HG03095 (cell line): ENCODE measurements at regions not wholly inside any gene's neighbourhood (a gene's known extent, or its start where the extent isn't known, plus 50 kb on each side); places are given as distances from the start of the nearest gene placed in this dataset.
"Not testable (repeated sequence)": the region's sequence is repeated elsewhere in the genome, so short reads cannot be mapped to it uniquely, and the experiment has no call there.

Experiments used
- ATAC-seq: cut with Tn5 transposase; IDR thresholded peaks from one replicate; pipeline ENCODE4 v1.9.1; 2021; ENCODE audit warnings: moderate library complexity; ENCODE audit not compliant: unreplicated experiment

DNA sequence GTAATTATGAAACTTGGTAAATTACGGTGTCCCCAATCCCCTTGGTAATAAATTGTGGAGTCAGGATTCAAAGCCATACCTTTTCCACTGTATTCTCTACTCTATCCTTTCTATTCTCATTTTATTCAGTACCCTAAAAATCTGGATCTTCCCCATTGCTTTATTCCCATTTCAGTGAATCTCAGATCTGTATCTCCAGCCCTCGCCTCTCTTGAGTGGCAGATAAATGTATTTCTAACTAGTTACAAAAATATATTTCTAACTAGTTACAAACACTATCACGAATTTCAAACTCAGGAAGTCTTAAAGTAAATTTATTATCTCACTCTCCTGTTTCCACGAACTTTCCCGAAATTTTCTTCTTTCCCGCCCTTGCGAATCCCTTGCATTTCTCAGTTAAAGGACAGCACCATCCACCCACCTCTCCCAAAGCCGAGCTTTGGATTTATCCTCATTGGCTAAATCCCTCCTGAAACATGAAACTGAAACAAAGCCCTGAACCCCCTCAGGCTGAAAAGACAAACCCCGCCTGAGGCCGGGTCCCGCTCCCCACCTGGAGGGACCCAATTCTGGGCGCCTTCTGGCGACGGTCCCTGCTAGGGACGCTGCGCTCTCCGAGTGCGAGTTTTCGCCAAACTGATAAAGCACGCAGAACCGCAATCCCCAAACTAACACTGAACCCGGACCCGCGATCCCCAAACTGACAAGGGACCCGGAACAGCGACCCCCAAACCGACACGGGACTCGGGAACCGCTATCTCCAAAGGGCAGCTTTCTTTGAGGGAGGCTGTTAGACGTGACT is 164.3 kb upstream of the PABPC3 start:
- no peak for ATAC-seq

DNA sequence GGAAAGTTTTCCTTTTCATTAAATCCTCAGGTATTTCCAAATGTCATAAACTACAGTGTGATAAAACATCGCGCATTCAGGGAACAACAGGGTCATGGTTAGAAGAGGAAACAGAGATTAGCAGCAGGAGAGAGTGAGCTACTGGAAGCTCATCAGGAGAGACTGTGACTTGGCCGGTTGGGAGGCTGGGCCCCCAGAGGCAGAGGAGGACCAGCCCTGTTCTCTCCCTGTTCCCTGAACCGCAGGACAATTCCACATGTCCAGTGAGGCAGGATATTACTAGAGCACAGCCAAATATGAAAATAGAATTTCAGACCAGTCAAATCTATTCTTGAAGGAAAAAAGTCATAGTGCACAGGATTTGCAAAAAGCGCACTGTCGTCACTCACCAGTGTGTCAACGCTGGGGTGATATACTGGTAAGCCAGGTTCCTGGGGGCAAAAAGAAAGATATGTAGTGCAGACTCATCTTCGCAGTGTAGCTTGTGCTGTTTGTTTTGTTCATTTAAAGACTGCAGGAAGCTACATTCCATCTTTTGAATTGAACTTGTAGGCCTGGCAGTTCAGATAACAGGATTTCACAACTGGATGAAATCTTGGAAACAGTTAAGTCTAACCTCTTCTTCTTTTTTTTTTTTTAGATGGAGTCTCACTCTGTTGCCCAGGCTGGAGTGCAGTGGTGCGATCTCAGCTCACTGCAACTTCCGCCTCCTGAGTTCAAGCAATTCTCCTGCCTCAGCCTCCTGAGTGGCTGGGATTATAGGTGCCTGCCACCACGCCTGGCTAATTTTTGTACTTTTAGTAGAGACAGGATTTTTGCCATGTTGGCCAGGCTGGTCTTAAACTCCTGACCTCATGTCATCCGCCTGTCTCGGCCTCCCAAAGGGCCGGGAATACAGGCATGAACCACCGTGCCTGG is 162.6 kb upstream of the PABPC3 start:
- ATAC-seq = not testable (repeated sequence)

DNA sequence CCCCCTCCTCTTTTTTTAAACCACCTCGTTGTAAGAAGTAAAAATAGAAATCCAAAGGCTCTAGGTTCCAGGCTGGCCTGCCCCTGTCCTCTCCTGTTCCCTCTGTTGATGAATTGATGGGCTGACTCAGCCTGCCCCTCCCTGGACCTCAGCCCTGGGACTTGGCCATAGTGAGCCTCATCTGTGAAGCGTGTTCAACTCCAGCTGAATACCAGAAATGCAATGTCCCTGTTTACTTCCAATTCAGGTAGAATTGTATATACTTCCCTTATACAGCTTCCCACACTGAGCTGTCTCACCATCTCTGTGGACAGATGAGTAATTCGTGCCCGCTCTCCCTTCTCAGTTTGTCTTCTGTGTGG is 161.9 kb upstream of the PABPC3 start:
- ATAC-seq = not testable (repeated sequence)

- ATAC-seq = no peak
Observed at GRCh38 chr13:24938966-24939365, 157.0 kb upstream of the PABPC3 start.

- not testable (repeated sequence) for ATAC-seq
Observed at GRCh38 chr13:24941023-24941713, 154.8 kb upstream of the PABPC3 start.

- ATAC-seq = no peak
Observed at GRCh38 chr13:24943136-24943535, 152.8 kb upstream of the PABPC3 start.

DNA sequence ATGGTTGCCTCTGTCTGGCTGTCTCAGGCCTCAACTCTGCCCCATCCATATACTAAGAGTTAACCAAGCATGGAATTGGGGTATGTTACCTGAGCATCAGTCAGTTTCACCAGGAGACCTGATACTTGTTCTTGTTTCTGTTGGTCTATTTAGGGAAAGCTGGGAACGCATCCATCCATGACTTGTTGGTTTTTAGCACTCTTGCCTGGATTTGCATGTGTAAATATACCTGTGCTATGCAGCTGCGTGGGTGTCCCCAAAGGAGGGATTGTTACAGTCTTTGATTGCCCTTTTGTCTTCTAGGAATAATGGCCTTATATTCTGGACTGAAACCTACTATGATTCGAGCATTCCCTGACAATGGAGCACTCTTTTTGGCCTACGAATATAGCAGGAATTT is 151.9 kb upstream of the PABPC3 start:
- ATAC-seq = not testable (repeated sequence)

- ATAC-seq = not testable (repeated sequence)
Observed at GRCh38 chr13:24948977-24949376, 147.0 kb upstream of the PABPC3 start.

GRCh38 chr13:24950611-24951010 is 145.3 kb upstream of the PABPC3 start:
- not testable (repeated sequence) for ATAC-seq

DNA sequence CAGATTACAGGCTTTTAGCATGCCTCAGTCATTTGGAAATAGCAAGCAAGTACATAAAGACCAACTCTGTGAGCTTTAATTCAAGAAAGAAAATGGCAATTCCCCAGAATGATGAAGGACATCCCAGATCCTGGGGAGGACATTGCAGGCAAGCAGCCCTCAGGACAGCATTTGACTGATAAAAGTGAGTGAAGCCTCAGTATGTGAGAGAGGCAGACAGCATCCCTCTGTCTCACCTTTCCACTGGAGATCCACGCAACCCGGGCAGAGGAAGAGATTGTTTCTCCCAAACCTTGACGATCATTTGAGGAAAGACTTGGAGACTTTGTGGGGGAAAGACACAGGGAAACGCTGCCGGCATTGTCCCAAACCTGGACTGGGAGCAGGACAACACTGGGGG is 128.0 kb upstream of the PABPC3 start:
- ATAC-seq = not testable (repeated sequence)

GRCh38 chr13:24968416-24968815 is 127.5 kb upstream of the PABPC3 start:
- ATAC-seq = not testable (repeated sequence)

GRCh38 chr13:24973102-24973501 is 122.8 kb upstream of the PABPC3 start:
- ATAC-seq = not testable (repeated sequence)

DNA sequence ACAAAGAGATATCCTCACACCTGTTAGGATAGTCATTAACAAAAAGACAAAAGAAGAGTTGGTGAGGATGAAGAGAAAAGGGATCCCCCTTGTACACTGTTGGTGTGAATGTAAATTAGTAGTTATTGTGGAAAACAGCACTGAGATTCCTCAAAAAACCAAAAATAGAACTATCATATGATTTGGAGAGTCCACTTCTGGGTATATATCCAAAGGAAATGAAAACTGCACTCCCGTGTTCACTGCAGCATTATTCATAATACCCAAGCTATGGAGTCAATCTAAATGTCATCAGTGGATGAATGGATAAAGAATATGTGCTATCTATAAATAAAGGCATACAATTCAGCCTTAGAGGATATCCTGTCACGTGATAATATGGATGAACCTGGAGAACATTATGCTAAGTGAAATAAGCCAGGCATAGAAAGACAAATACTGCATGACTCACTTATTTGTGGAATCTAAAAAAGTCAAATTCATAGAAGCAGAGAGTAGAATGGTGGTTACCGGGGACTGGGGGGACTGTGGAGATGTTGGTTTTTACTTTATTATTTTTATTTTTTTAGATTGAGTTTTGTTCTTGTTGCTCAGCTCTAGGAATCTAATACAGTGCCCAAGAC is 114.6 kb upstream of the PABPC3 start:
- not testable (repeated sequence) for ATAC-seq

GRCh38 chr13:24982333-24982999 is 113.5 kb upstream of the PABPC3 start:
- ATAC-seq = no peak

DNA sequence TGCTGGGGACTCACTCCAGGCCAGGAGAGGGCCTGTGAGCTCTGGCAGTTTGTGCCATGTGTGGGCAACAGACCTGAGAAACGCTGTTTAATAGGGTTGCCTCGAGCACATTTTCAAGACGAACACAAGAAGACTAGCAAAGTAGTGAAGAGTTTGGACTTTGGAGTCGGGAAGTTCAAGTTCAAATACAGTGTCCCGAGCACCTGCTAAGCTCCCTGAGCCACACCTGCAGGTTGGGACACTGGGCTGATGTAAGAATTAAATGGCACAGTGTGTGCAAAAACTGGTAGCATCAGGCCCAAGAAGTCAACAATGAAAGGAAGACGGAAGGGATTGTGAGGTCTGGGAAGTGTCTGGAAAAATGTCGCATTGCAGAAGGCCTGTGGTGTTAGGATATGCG is 112.8 kb upstream of the PABPC3 start:
- no peak for ATAC-seq

GRCh38 chr13:24984134-24984533 is 111.8 kb upstream of the PABPC3 start:
- no peak for ATAC-seq

GRCh38 chr13:24985107-24985506 is 110.8 kb upstream of the PABPC3 start:
- no peak for ATAC-seq

DNA sequence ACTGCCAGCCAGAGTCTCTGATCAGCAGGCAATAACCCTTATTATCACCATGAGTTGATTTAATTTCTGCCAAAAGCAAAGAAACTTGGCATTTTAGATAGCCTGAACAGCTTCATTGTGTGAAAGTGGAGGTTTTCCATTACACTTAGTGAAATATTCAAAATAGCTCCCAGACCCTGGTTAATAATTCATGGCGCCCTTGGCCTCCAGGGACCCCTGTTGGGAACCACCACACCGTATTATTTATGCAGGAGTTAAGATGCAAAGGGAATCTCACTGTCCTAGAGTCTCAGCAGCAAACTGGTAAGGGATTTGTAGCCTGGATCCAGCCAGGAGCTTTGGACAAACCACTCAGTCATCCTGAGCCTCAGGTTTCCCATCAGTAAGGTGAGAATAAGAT is 110.0 kb upstream of the PABPC3 start:
- no peak for ATAC-seq

- ATAC-seq = no peak
Observed at GRCh38 chr13:24986826-24987225, 109.1 kb upstream of the PABPC3 start.

DNA sequence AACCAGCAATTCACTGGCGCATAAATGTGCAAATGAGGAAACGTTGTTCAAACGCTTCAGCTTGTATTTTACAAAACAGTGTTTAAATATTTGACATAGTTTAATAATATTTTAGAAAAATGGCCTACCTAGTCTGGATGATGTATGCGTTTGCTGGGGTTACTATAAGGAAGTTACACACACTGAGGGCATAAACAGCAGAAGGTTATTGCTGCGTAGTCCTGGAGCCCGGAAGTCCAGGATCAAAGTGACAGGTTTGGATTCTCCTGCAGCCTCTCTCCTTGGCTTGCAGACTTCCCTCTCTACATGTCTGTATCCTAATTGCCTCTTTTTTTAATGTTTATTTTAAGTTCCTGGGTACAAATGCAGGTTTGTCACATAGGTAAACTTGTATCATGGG is 106.0 kb upstream of the PABPC3 start:
- ATAC-seq = not testable (repeated sequence)
